ENCODE measurements at regions not wholly inside any gene's neighbourhood (a gene's known extent, or its start where the extent isn't known, plus 50 kb on each side); places are given as distances from the start of the nearest gene placed in this dataset.

DNA sequence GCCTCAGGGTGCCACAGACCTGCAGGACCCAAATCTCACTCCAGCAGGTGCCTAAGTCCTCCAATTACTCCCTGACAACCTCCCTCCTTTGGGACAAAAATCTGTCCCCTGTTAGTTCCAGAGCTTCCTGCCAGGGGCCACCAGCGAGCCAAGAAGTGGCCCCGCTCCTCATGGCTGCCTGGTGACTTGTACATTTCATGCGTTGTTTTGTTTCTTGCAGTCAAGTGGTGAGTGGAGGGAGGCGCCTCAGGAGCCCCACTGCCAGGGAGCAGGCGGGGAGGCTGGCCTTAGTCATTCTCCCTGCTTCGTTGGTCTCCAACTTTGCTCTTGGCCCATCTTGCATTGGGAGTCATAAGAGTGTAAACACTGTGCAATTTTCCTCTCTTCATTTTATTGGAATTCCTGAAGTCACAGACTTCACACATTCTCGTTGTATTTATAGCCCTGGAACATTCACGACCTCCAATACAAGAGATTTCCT is 81.3 kb downstream of the KCNF1 start:
- TF ChIP-seq, protein P1, sequence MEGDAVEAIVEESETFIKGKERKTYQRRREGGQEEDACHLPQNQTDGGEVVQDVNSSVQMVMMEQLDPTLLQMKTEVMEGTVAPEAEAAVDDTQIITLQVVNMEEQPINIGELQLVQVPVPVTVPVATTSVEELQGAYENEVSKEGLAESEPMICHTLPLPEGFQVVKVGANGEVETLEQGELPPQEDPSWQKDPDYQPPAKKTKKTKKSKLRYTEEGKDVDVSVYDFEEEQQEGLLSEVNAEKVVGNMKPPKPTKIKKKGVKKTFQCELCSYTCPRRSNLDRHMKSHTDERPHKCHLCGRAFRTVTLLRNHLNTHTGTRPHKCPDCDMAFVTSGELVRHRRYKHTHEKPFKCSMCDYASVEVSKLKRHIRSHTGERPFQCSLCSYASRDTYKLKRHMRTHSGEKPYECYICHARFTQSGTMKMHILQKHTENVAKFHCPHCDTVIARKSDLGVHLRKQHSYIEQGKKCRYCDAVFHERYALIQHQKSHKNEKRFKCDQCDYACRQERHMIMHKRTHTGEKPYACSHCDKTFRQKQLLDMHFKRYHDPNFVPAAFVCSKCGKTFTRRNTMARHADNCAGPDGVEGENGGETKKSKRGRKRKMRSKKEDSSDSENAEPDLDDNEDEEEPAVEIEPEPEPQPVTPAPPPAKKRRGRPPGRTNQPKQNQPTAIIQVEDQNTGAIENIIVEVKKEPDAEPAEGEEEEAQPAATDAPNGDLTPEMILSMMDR (IDR thresholded peaks at IDR 0.05): no peak

- TF ChIP-seq, protein P1 (IDR thresholded peaks at IDR 0.05): no peak
Observed at GRCh38 chr2:10995366-10995970, 83.7 kb downstream of the KCNF1 start.

- TF ChIP-seq, protein P1 (IDR thresholded peaks at IDR 0.05): no peak
Observed at GRCh38 chr2:11004199-11004598, 92.5 kb downstream of the KCNF1 start.

DNA sequence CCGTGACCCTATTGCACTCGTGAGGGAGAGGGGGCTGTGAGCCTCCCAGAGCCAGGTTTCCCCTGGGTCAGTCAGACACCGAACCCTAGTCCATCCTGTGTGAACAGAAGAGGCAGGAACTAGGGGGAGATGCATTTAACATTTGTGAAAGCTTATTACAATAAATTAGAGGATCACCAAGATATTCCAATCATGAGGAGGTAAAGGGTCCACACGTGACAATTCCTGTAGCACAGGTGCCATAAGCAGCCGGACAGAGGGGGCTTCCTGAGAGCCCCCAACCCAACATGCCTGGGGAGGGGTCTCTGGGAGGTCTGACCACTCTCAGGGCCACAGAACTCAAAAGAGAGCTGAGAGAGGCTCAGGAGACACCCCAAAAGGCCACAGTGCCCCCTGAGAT is 93.3 kb downstream of the KCNF1 start:
- TF ChIP-seq, protein P1 (IDR thresholded peaks at IDR 0.05): no peak

DNA sequence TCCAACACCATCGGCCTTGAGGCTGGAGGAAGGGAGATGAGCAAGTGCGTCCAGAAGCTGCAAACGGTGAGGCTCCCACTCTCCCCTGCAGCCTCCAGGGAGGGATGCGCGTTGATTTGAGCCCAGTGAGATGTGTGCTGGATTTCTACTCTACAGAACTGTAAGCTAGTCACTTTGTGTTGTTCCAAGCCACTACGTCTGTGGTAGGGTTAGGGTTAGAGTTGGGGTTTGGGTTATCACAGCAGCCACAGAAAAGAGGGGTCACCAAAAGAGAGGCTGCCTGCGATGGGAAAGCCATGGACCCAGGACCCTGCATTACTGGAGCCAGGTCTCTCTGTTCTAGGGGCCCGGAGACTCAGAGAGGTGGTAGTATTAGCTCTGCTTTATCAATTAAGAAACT is 94.5 kb downstream of the KCNF1 start:
- TF ChIP-seq, protein P1 (IDR thresholded peaks at IDR 0.05): no peak

- TF ChIP-seq, protein P1 (IDR thresholded peaks at IDR 0.05): no peak
Observed at GRCh38 chr2:11007331-11008264, 95.9 kb downstream of the KCNF1 start.

DNA sequence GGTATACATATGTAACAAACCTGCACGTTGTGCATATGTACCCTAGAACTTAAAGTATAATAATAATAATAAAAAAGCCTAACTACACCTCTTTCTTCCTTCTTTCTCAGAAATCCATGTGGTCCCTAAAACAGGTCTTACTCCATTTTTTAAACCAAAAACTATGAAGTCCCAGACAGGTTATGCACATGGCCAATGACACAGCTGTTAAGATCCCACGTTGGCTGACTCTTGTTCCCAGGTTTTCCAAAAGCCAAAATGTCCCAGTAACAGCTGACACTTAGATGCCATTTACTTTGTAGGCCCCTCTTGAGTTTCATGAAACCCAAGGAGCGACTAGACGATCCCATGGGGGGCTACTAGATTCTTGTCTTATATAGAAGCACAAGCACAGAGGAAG is 97.0 kb downstream of the KCNF1 start:
- TF ChIP-seq, protein P1 (IDR thresholded peaks at IDR 0.05): no peak
